ENCODE measurements at regions not wholly inside any gene's neighbourhood (a gene's known extent, or its start where the extent isn't known, plus 50 kb on each side); places are given as distances from the start of the nearest gene placed in this dataset.

DNA sequence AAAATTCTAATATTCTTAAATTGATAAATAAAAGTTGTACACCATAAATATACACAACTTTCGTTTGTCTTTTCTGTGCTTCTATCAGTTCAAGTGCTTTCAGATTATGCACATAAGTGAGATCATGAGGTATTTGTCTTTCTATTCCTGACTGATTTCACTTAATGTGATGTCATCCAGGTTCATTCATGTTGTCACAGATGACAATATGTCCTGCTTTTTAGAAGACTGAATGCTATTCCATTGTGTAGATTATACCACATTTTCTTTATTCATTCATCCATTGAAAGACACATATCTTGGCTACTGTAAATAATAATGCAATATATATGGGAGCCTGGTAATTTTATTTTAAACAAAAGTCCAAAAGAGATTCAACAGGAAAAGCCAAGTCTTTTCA lies 190.1 kb upstream of the ERBB4 start:
- no peak for DNase-seq (ENCODE audit: insufficient read length, low spot score, missing footprints)

DNA sequence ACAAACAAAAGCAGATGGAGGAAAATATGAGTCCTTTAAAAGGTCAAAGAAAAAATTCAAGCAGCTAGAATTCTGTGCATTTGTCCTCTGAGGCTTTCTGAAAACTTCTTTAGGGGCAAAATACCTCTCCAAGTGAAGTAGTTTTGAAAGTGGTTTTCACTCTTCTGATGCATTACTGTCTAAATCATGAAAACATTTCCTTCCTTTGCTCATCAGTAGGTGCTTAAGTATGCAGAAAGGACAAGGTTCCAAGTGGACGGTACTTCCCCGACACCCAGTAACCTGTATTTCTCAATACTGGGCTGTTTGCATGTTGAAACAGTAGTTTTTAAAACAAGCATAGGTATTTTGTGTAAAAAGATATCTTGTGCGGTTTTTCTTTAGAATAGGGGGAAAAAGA lies 189.1 kb upstream of the ERBB4 start:
- H4K20me1 ChIP-seq (ENCODE audit: insufficient read depth, low read length): no peaks in the 10 kb centered on the region
- no peaks in the 10 kb centered on the region for H3K9me3 ChIP-seq (ENCODE audit: low read depth, low read length)
- H3K79me2 ChIP-seq (ENCODE audit: insufficient read depth, low read length): no peaks in the 10 kb centered on the region
- no peak overlapping the region for H3K27ac ChIP-seq (ENCODE audit: low read depth, low read length)
- no peaks in the 10 kb centered on the region for H3K27me3 ChIP-seq (ENCODE audit: insufficient read depth, low read length)
- no peak overlapping the region for H3K4me3 ChIP-seq (ENCODE audit: insufficient read depth, low read length)
- no peaks in the 10 kb centered on the region for H3K36me3 ChIP-seq (ENCODE audit: insufficient read depth, low read length)
- H3K4me2 ChIP-seq (ENCODE audit: insufficient read depth, low read length): no peak overlapping the region
- TF ChIP-seq, protein P1, sequence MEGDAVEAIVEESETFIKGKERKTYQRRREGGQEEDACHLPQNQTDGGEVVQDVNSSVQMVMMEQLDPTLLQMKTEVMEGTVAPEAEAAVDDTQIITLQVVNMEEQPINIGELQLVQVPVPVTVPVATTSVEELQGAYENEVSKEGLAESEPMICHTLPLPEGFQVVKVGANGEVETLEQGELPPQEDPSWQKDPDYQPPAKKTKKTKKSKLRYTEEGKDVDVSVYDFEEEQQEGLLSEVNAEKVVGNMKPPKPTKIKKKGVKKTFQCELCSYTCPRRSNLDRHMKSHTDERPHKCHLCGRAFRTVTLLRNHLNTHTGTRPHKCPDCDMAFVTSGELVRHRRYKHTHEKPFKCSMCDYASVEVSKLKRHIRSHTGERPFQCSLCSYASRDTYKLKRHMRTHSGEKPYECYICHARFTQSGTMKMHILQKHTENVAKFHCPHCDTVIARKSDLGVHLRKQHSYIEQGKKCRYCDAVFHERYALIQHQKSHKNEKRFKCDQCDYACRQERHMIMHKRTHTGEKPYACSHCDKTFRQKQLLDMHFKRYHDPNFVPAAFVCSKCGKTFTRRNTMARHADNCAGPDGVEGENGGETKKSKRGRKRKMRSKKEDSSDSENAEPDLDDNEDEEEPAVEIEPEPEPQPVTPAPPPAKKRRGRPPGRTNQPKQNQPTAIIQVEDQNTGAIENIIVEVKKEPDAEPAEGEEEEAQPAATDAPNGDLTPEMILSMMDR (IDR thresholded peaks at IDR 0.05; ENCODE audit: extremely low read depth, low read depth, low read length): no peak
- H3K4me1 ChIP-seq (ENCODE audit: insufficient read depth, low read length): no peaks in the 10 kb centered on the region
- no peak overlapping the region for H2AFZ ChIP-seq (ENCODE audit: low read length)
- DNase-seq (ENCODE audit: insufficient read length, low spot score, missing footprints): no peak

More for the DNA sequence above, 190.1 kb upstream of the ERBB4 start:
- TF ChIP-seq, protein P1 (IDR thresholded peaks at IDR 0.05; ENCODE audit: extremely low read depth, low read depth, low read length): no peak
- H4K20me1 ChIP-seq (ENCODE audit: insufficient read depth, low read length): no peaks in the 10 kb centered on the region
- no peak overlapping the region for H3K4me3 ChIP-seq (ENCODE audit: insufficient read depth, low read length)
- no peaks in the 10 kb centered on the region for H3K27me3 ChIP-seq (ENCODE audit: insufficient read depth, low read length)
- no peaks in the 10 kb centered on the region for H3K36me3 ChIP-seq (ENCODE audit: insufficient read depth, low read length)
- no peaks in the 10 kb centered on the region for H3K79me2 ChIP-seq (ENCODE audit: insufficient read depth, low read length)
- H3K4me2 ChIP-seq (ENCODE audit: insufficient read depth, low read length): no peak overlapping the region
- no peaks in the 10 kb centered on the region for H3K9me3 ChIP-seq (ENCODE audit: low read depth, low read length)
- no peak overlapping the region for H3K27ac ChIP-seq (ENCODE audit: low read depth, low read length)
- no peak overlapping the region for H2AFZ ChIP-seq (ENCODE audit: low read length)
- H3K4me1 ChIP-seq (ENCODE audit: insufficient read depth, low read length): no peaks in the 10 kb centered on the region

DNA sequence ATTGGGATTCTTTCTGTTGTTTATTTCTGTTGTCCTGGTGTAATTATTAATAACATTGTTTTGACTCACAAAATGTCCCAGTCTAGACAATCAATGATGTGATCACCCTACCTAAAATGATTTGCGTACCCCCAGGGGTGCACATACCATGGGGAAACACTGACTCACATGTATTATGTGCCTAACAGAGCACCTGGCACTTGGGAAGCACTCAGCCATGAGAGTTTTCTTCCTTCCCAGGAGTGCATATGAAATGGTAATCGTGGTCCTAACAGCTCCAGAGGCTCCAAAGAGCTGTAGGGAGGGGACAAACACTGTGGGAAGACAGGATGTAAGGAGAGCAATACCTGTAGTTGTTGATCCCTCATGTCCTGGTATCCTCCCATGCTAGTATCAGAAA lies 187.8 kb upstream of the ERBB4 start:
- no peaks in the 10 kb centered on the region for H3K4me1 ChIP-seq (ENCODE audit: insufficient read depth, low read length)
- H3K27ac ChIP-seq (ENCODE audit: low read depth, low read length): no peak overlapping the region
- no peaks in the 10 kb centered on the region for H3K9me3 ChIP-seq (ENCODE audit: low read depth, low read length)
- H3K27me3 ChIP-seq (ENCODE audit: insufficient read depth, low read length): no peaks in the 10 kb centered on the region
- no peak for DNase-seq (ENCODE audit: insufficient read length, low spot score, missing footprints)
- H3K4me3 ChIP-seq (ENCODE audit: insufficient read depth, low read length): no peak overlapping the region
- no peak overlapping the region for H2AFZ ChIP-seq (ENCODE audit: low read length)
- H3K36me3 ChIP-seq (ENCODE audit: insufficient read depth, low read length): no peaks in the 10 kb centered on the region
- no peaks in the 10 kb centered on the region for H3K79me2 ChIP-seq (ENCODE audit: insufficient read depth, low read length)
- TF ChIP-seq, protein P1 (IDR thresholded peaks at IDR 0.05; ENCODE audit: extremely low read depth, low read depth, low read length): no peak
- no peaks in the 10 kb centered on the region for H4K20me1 ChIP-seq (ENCODE audit: insufficient read depth, low read length)
- no peak overlapping the region for H3K4me2 ChIP-seq (ENCODE audit: insufficient read depth, low read length)

DNA sequence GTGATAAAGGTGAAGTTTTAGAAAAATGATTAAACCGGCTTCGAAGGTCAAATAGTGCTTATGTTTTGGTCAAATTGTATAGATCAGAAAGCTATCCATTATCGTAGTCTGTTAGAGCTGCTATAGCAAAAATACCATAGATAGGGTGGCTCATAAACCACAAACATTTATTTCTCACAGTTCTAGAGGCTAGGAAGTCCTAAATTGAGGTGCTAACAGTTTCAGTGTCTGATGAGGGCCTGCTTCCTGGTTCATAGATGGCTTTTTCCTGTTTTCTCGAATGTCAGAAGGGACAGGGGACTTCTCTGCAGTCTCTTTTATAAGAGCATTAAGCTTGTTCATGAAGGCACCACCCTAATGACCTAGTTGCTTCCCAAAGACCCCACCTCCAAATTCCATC lies 186.6 kb upstream of the ERBB4 start:
- Histone ChIP-seq H3K79me2 (ENCODE audit: insufficient read depth, low read length) (no peaks in the 10 kb centered on the region), H2AFZ (ENCODE audit: low read length) (no peak overlapping the region), H3K4me3 (ENCODE audit: insufficient read depth, low read length) (no peak overlapping the region), H4K20me1 (ENCODE audit: insufficient read depth, low read length) (no peaks in the 10 kb centered on the region), H3K36me3 (ENCODE audit: insufficient read depth, low read length) (no peaks in the 10 kb centered on the region), H3K27ac (ENCODE audit: low read depth, low read length) (no peak overlapping the region), H3K4me1 (ENCODE audit: insufficient read depth, low read length) (no peaks in the 10 kb centered on the region), H3K4me2 (ENCODE audit: insufficient read depth, low read length) (no peak overlapping the region), H3K9me3 (ENCODE audit: low read depth, low read length) (no peaks in the 10 kb centered on the region), H3K27me3 (ENCODE audit: insufficient read depth, low read length) (no peaks in the 10 kb centered on the region)
- TF ChIP-seq, protein P1 (IDR thresholded peaks at IDR 0.05; ENCODE audit: extremely low read depth, low read depth, low read length): no peak
- DNase-seq (ENCODE audit: insufficient read length, low spot score, missing footprints): no peak

All from osteoblast (primary cell).